HG03097 (cell line): ENCODE measurements at regions not wholly inside any gene's neighbourhood (a gene's known extent, or its start where the extent isn't known, plus 50 kb on each side); places are given as distances from the start of the nearest gene placed in this dataset.

Experiments
- ATAC-seq: cut with Tn5 transposase; IDR thresholded peaks from one replicate; pipeline ENCODE4 v1.9.1; 2021; ENCODE audit not compliant: unreplicated experiment, low FRiP score

DNA sequence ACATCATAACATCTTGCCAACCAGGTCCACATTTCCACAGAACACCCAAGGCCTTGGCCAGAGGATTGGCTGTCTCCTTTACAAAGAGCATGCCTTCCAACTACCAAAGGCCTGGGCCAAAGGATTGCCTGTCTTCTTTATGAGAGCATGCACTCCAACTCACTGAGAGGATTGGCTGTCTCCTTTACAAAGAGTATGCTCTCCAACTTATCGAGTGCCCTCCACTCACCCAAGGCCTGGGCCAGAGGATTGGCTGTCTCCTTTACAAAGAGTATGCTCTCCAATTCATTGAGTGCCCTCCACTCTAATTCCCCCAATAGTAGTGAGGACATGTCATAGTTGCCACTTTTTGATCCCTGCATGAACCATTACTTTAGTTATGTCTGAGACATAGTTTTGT lies 79.9 kb upstream of the TAS2R1 start:
- ATAC-seq, result no peak

- no peak for ATAC-seq
These were observed 77.7 kb upstream of the TAS2R1 start for GRCh38 chr5:9707732-9708462.

DNA sequence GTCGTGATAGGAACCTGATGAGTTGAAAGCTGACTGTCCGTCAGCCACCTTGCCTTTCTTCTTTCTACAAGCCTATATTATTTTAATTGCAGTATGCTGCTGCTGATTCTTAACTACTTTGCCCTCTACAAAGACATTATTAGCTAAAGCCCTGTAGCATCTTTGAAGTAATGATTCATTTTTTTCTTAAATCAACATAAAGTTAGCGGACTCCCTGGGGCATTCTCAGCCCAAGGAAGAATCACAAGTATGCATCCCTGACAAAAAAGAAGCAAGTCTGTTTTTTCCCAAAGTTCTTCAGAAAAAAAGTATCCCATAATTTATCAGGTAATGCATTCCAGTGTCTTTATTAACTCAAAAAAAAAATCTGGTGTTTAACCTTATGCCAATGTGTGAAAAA lies 69.5 kb upstream of the TAS2R1 start:
- no peak for ATAC-seq

DNA sequence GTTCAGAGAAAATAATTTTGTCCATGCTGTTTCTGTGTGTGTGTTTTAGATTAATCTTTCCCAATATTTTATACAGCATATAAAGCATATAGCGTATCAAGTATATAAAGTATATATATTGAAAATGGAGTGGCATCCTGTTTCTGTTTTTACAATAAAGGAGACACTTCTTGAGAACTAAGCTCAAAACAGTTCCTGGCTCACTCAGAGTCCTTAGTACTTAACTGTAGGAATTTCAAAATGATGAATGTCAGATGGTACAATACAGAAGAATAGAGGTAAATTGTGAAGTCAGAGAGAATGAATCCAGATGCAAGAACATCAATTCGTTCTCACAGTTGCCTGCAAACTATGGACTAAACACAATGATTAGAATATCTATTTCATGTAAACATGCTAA lies 68.7 kb upstream of the TAS2R1 start:
- ATAC-seq, result no peak

DNA sequence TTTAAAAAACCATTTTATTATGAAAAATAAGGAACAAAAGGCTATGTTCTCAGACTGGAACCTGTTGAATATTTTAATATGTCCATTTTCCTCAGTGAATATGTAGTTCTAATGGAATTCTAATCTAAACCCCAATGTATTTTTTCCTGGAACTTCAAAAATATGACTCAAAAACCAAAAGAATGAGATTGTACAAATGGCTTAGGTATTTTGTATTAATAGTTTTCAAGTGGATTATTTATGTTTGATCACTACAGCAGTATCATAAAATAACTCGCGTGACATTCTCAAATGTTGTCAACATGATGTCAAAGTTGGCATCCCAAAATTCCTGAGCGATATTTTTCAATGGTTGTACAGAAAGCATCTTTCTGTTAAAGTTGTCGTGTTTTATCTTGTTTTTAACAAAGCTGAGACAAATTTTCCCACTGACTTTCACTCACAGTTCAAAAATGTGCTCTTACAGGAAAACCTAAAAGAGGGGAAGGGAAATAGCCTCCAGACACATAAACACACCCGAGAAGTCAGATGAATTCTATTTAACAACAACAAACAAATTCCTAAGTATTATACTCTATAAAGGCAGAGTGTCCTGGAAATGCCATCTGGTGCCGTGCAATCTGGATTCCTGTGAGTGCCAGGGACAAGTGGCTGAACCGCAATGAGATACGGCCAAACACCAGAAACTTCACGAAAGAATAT lies 68.1 kb upstream of the TAS2R1 start:
- no peak for ATAC-seq

GRCh38 chr5:9692576-9692975 lies 62.4 kb upstream of the TAS2R1 start:
- no peak for ATAC-seq

DNA sequence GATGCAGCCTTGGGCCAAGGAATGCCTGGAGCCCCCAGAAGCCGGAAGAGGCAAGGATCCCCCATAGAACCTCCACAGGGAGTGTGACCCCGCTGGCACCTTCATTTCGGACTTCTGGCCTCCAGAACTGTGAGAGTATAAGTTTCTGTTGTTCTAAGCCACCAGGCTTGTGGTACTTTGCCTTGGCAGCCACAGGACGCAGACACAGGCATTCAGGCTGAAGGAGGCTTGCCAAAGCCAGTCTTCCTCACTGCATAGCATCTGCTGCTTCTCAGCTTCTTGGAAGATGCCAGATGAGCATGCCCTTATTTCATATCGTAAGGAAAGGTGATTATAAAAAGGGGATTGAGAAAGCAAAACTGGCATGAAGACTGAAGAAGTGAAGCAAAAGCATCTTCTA lies 61.1 kb upstream of the TAS2R1 start:
- ATAC-seq, result no peak

- no peak for ATAC-seq
These were observed 60.6 kb upstream of the TAS2R1 start for GRCh38 chr5:9690751-9691150.

DNA sequence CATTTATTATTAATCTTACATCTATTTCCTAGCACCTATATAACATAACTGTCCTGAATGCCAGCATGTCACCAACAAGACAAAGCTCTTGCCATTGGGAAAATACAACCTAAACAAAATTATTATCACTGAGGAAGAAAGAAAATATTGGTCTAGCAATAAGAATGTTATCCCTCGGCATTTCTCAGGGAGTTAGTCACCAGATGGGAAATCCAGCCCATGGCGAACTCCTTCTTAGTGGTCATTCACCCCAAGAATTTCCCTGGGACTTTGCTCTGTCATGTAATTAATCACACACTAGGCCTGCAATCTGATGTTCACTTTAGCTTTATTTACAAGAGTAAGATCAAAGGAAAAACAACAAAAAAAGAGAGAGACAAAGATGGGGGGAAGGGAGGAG lies 56.1 kb upstream of the TAS2R1 start:
- ATAC-seq, result no peak

DNA sequence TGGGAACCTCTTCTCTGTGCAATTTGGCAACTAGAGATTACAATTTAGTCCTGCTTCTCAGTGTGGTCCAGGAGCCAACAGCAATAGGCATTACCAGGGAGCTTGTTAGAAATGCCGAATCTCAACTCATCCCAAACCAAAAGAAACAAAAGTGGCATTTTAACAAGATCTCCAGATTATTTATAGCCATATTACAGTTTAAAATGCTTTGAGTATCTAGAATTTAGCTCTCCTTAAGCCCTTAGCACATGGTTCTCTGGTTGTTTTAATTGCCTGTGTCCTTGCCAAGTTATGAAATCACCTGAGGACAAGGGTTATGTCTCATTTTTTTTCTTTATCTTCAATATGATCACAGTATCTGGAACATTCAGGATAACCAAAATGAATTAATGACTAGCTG lies 51.6 kb upstream of the TAS2R1 start:
- ATAC-seq, result no peak
